ENCODE measurements at regions not wholly inside any gene's neighbourhood (a gene's known extent, or its start where the extent isn't known, plus 50 kb on each side); places are given as distances from the start of the nearest gene placed in this dataset.

GRCh38 chr20:12161734-12162133 lies 244.0 kb downstream of the BTBD3 start:
- 81% methylated on average over 2 of the region's 2 CpGs for WGBS
- no peaks in the 10 kb centered on the region for H3K27me3 ChIP-seq
- no peaks in the 10 kb centered on the region for H3K4me1 ChIP-seq
- H3K36me3 ChIP-seq = no peaks in the 10 kb centered on the region
- intact Hi-C loops (cut with DNase I) = loop anchor here (10.0 kb wide), 1 partner anchor 57 kb away; no protein-coding TSS in a partner anchor
- TF ChIP-seq CTCF (IDR thresholded peaks at IDR 0.05) (no peak), POLR2AphosphoS5 (IDR thresholded peaks at IDR 0.05) (no peak), EP300 (IDR thresholded peaks at IDR 0.05) (no peak), POLR2A (IDR thresholded peaks at IDR 0.05; ENCODE audit: low read depth) (no peak)
- H3K4me3 ChIP-seq = no peak overlapping the region
- H3K27ac ChIP-seq (replicated peaks in 1 of 4) = no peak overlapping the region
- DNase-seq (ENCODE audit: extremely low spot score) = no peak
- H3K9me3 ChIP-seq = no peaks in the 10 kb centered on the region

- H3K27ac ChIP-seq (replicated peaks in 1 of 4) = no peak overlapping the region
- WGBS = 59% methylated on average over 4 of the region's 4 CpGs
- no peaks in the 10 kb centered on the region for H3K4me1 ChIP-seq
- no peak overlapping the region for H3K4me3 ChIP-seq
- no peaks in the 10 kb centered on the region for H3K27me3 ChIP-seq
- TF ChIP-seq POLR2AphosphoS5 (IDR thresholded peaks at IDR 0.05) (peak in 1 of 2 donors; percentile 20), CTCF (IDR thresholded peaks at IDR 0.05) (peak in 1 of 3 experiments; percentile 5), POLR2A (IDR thresholded peaks at IDR 0.05; ENCODE audit: low read depth) (no peak), EP300 (IDR thresholded peaks at IDR 0.05) (no peak)
- intact Hi-C loops (cut with DNase I) = loop anchor here (10.0 kb wide), 1 partner anchor 61 kb away; no protein-coding TSS in a partner anchor
- no peak for DNase-seq (ENCODE audit: extremely low spot score)
- H3K36me3 ChIP-seq = no peaks in the 10 kb centered on the region
- peaks cover 0 to 13% (median 12%) of the 10 kb centered on the region in 4 donors for H3K9me3 ChIP-seq
Measured at GRCh38 chr20:12166053-12166717, 248.5 kb downstream of the BTBD3 start.

GRCh38 chr20:12170406-12170805 lies 252.7 kb downstream of the BTBD3 start:
- 89% methylated on average over 1 of the region's 1 CpG for WGBS
- H3K27ac ChIP-seq (replicated peaks in 1 of 4) = no peak overlapping the region
- no peaks in the 10 kb centered on the region for H3K27me3 ChIP-seq
- H3K4me1 ChIP-seq = peaks cover 0 to 19% (median 10%) of the 10 kb centered on the region in 4 donors
- no peaks in the 10 kb centered on the region for H3K36me3 ChIP-seq
- peaks cover 0 to 13% (median 12%) of the 10 kb centered on the region in 4 donors for H3K9me3 ChIP-seq
- intact Hi-C loops (cut with DNase I) = no loop called here
- DNase-seq (ENCODE audit: extremely low spot score) = no peak
- H3K4me3 ChIP-seq = no peak overlapping the region
- TF ChIP-seq CTCF (IDR thresholded peaks at IDR 0.05) (no peak), POLR2A (IDR thresholded peaks at IDR 0.05; ENCODE audit: low read depth) (no peak), EP300 (IDR thresholded peaks at IDR 0.05) (no peak), POLR2AphosphoS5 (IDR thresholded peaks at IDR 0.05) (no peak)

- DNase-seq (ENCODE audit: extremely low spot score) = no peak
- 54% methylated on average over 2 of the region's 2 CpGs for WGBS
Measured at GRCh38 chr20:12171923-12172524, 254.3 kb downstream of the BTBD3 start.

More at GRCh38 chr20:12171923-12172524, 254.3 kb downstream of the BTBD3 start:
- no peak for TF ChIP-seq CTCF (IDR thresholded peaks at IDR 0.05)
- TF ChIP-seq POLR2AphosphoS5 (IDR thresholded peaks at IDR 0.05) = no peak
- TF ChIP-seq POLR2A (IDR thresholded peaks at IDR 0.05; ENCODE audit: low read depth) = no peak
- TF ChIP-seq EP300 (IDR thresholded peaks at IDR 0.05) = no peak
- Histone ChIP-seq H3K4me1 (peaks cover 0 to 19% (median 10%) of the 10 kb centered on the region in 4 donors), H3K27ac (replicated peaks in 1 of 4) (no peak overlapping the region), H3K36me3 (no peaks in the 10 kb centered on the region), H3K9me3 (peaks cover 0 to 13% (median 12%) of the 10 kb centered on the region in 4 donors), H3K27me3 (no peaks in the 10 kb centered on the region), H3K4me3 (no peak overlapping the region)
- intact Hi-C loops (cut with DNase I) = no loop called here
